ENCODE measurements at regions not wholly inside any gene's neighbourhood (a gene's known extent, or its start where the extent isn't known, plus 50 kb on each side); places are given as distances from the start of the nearest gene placed in this dataset.
A peak's percentile ranks its signal among the peaks of the same experiment; 100 is the strongest.

GRCh38 chr6:66897576-66897975 is 1190.5 kb upstream of the EYS start:
- no peaks in the 10 kb centered on the region for H3K4me1 ChIP-seq (ENCODE audit: control insufficient read depth, insufficient read depth, low read length)
- H3K4me3 ChIP-seq (ENCODE audit: low read depth, low read length) = no peak overlapping the region
- TF ChIP-seq, protein P1, sequence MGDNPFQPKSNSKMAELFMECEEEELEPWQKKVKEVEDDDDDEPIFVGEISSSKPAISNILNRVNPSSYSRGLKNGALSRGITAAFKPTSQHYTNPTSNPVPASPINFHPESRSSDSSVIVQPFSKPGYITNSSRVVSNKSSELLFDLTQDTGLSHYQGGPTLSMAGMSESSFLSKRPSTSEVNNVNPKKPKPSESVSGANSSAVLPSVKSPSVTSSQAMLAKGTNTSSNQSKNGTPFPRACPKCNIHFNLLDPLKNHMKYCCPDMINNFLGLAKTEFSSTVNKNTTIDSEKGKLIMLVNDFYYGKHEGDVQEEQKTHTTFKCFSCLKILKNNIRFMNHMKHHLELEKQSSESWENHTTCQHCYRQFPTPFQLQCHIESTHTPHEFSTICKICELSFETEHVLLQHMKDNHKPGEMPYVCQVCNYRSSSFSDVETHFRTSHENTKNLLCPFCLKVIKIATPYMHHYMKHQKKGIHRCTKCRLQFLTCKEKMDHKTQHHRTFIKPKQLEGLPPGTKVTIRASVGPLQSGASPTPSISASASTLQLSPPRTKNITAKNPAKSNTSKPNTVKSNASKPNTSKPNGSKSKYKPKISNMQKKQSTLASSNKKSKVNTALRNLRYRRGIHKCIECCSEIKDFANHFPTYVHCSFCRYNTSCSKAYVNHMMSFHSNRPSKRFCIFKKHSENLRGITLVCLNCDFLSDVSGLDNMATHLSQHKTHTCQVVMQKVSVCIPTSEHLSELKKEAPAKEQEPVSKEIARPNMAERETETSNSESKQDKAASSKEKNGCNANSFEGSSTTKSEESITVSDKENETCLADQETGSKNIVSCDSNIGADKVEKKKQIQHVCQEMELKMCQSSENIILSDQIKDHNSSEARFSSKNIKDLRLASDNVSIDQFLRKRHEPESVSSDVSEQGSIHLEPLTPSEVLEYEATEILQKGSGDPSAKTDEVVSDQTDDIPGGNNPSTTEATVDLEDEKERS (tag by site-specific recombination; IDR thresholded peaks at IDR 0.05) = 0 out of 2 replicates have a peak, but pooled peaks have one; percentile 27
- TF ChIP-seq SETDB1 (IDR thresholded peaks at IDR 0.05; ENCODE audit: insufficient read length, low read length) = peak; percentile 82
- peak; percentile 39; the same call in 1 of the 2 replicates for TF ChIP-seq TRIM28 (IDR thresholded peaks at IDR 0.05; ENCODE audit: borderline replicate concordance, low read length)
- no peak for TF ChIP-seq ZNF112 (tag by site-specific recombination; IDR thresholded peaks at IDR 0.05)
- no peaks in the 10 kb centered on the region for H3K9me3 ChIP-seq (ENCODE audit: control insufficient read depth, insufficient read depth, low read depth, low read length)
- ChIA-PET CTCF (interaction anchor here (1.2 kb wide), 1 partner anchor 11 kb away, joined by 3 read pairs; no protein-coding TSS in a partner anchor), POLR2A (no interaction called here)
- no peaks in the 10 kb centered on the region for H3K36me3 ChIP-seq (ENCODE audit: control insufficient read depth in 2 of 2, insufficient read depth in 1 of 2, low read length in 2 of 2)
- no peak overlapping the region for H3K27ac ChIP-seq (ENCODE audit: extremely low read depth, low read depth, low read length)

GRCh38 chr6:66896415-66896814 is 1189.4 kb upstream of the EYS start:
- ChIA-PET POLR2A (no interaction called here), CTCF (interaction anchor here (0.7 kb wide), 1 partner anchor 1330 kb away, joined by 4 read pairs; no protein-coding TSS in a partner anchor)
- no peak overlapping the region for H3K27ac ChIP-seq (ENCODE audit: extremely low read depth, low read depth, low read length)
- H3K4me3 ChIP-seq (ENCODE audit: low read depth, low read length) = no peak overlapping the region
- TF ChIP-seq ZNF513 (tag by site-specific recombination; IDR thresholded peaks at IDR 0.05) (no peak), SCRT1 (tag by site-specific recombination; IDR thresholded peaks at IDR 0.05; ENCODE audit: borderline replicate concordance) (no peak)
- H3K9me3 ChIP-seq (ENCODE audit: control insufficient read depth, insufficient read depth, low read depth, low read length) = no peaks in the 10 kb centered on the region
- H3K4me1 ChIP-seq (ENCODE audit: control insufficient read depth, insufficient read depth, low read length) = no peaks in the 10 kb centered on the region
- H3K36me3 ChIP-seq (ENCODE audit: control insufficient read depth in 2 of 2, insufficient read depth in 1 of 2, low read length in 2 of 2) = no peaks in the 10 kb centered on the region

DNA sequence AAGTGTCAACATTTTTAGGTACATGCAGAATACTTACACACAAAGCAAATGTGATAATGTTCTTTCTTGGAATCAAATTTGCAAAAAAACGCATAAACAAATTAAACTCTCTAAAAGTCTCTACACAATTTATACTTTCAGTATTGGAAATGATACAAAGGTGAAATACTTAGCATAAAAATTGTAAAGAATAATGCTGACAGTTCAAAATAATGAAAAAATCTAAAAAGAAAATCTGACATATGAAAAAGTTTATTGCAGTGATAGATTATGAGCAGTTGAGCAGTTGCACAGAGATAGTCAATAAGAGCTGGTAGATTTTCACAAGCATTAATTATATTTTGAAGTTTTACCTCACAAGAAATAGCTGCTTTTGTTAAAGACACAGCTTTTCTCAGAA is 1176.4 kb upstream of the EYS start:
- Histone ChIP-seq H3K4me3 (ENCODE audit: low read depth, low read length) (no peak overlapping the region), H3K27ac (ENCODE audit: extremely low read depth, low read depth, low read length) (no peak overlapping the region), H3K36me3 (ENCODE audit: control insufficient read depth in 2 of 2, insufficient read depth in 1 of 2, low read length in 2 of 2) (no peaks in the 10 kb centered on the region), H3K9me3 (ENCODE audit: control insufficient read depth, insufficient read depth, low read depth, low read length) (no peaks in the 10 kb centered on the region), H3K4me1 (ENCODE audit: control insufficient read depth, insufficient read depth, low read length) (no peaks in the 10 kb centered on the region)
- POLR2A ChIA-PET = no interaction called here
- CTCF ChIA-PET = no interaction called here
- TF ChIP-seq ZBTB8A (tag by site-specific recombination; IDR thresholded peaks at IDR 0.05) (no peak), ZFP69B (tag by site-specific recombination; IDR thresholded peaks at IDR 0.05) (no peak), ZNF792 (tag by site-specific recombination; IDR thresholded peaks at IDR 0.05) (no peak), ZNF221 (tag by site-specific recombination; IDR thresholded peaks at IDR 0.05; ENCODE audit: borderline replicate concordance) (no peak), ZNF404 (tag by site-specific recombination; IDR thresholded peaks at IDR 0.05) (no peak), ZNF302 (tag by site-specific recombination; IDR thresholded peaks at IDR 0.05; ENCODE audit: low read depth) (no peak), ZNF423 (tag by site-specific recombination; IDR thresholded peaks at IDR 0.05) (no peak), ZNF549 (tag by site-specific recombination; IDR thresholded peaks at IDR 0.05) (no peak), ZNF292 (tag by site-specific recombination; IDR thresholded peaks at IDR 0.05; ENCODE audit: borderline replicate concordance, low read depth) (no peak), ZNF629 (tag by site-specific recombination; IDR thresholded peaks at IDR 0.05) (no peak), HIC1 (tag by site-specific recombination; IDR thresholded peaks at IDR 0.05) (no peak), ZNF146 (tag by site-specific recombination; IDR thresholded peaks at IDR 0.05) (no peak), ZNF211 (tag by site-specific recombination; IDR thresholded peaks at IDR 0.05; ENCODE audit: low read depth) (no peak), ZNF169 (tag by site-specific recombination; IDR thresholded peaks at IDR 0.05) (no peak)
- TF ChIP-seq, protein P2, sequence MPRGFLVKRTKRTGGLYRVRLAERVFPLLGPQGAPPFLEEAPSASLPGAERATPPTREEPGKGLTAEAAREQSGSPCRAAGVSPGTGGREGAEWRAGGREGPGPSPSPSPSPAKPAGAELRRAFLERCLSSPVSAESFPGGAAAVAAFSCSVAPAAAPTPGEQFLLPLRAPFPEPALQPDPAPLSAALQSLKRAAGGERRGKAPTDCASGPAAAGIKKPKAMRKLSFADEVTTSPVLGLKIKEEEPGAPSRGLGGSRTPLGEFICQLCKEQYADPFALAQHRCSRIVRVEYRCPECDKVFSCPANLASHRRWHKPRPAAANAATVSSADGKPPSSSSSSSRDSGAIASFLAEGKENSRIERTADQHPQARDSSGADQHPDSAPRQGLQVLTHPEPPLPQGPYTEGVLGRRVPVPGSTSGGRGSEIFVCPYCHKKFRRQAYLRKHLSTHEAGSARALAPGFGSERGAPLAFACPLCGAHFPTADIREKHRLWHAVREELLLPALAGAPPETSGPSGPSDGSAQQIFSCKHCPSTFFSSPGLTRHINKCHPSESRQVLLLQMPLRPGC (tag by site-specific recombination; IDR thresholded peaks at IDR 0.05) = no peak

Data from HEK293 (cell line).